Panc1 (cell line): ENCODE measurements at regions not wholly inside any gene's neighbourhood (a gene's known extent, or its start where the extent isn't known, plus 50 kb on each side); places are given as distances from the start of the nearest gene placed in this dataset.

Experiments
- ATAC-seq: fragments of 200-7000 bp; cut with Tn5 transposase; 2 replicates; pipeline ENCODE4 v1.9.1; 2020; ENCODE audit warnings: mild to moderate bottlenecking, moderate library complexity
- BruUV-seq: library from RNA; stranded (reverse); fragments of 400-500 nt; replicated peaks from 2 replicates; lab custom pipeline; 2021; lab: Mats Ljungman, UMichigan
- CTCF ChIA-PET: fragments of 300-600 bp; sonication (Branson Sonifier 250); formaldehyde crosslinking; loops from one replicate; lab custom pipeline; 2022; ENCODE audit warnings: antibody characterized with exemption; lab: Charles Lee
- POLR2A ChIA-PET: fragments of 300-600 bp; sonication (Branson Sonifier 250); formaldehyde crosslinking; loops from one replicate; lab custom pipeline; 2022; ENCODE audit warnings: antibody characterized with exemption; lab: Charles Lee
- DNase-seq: peaks from one replicate; pipeline ENCODE4 v3.0.0-alpha.2; 2010; ENCODE audit warnings: low read depth, low spot score
- H3K27ac ChIP-seq: 2 replicates; pipeline ENCODE4 v1.5.1; 2011; ENCODE audit warnings: mild to moderate bottlenecking, low read length, inconsistent platforms
- H3K27me3 ChIP-seq: fragments of 200-500 bp; sonication (Bioruptor generic); 2 replicates; pipeline ENCODE4 v1.6.0; 2014; ENCODE audit warnings: low read length, inconsistent platforms; ENCODE audit not compliant: control insufficient read depth, insufficient read depth
- H3K36me3 ChIP-seq: fragments of 200-500 bp; sonication (Bioruptor generic); 2 replicates; pipeline ENCODE4 v1.5.1; 2014; ENCODE audit warnings: inconsistent platforms, mild to moderate bottlenecking, low read length, moderate library complexity; ENCODE audit not compliant: control insufficient read depth, insufficient read depth
- H3K4me1 ChIP-seq: 2 replicates; pipeline ENCODE4 v1.5.1; 2011; ENCODE audit warnings: inconsistent platforms, mild to moderate bottlenecking, low read length, moderate library complexity; ENCODE audit not compliant: control insufficient read depth, insufficient read depth
- H3K4me3 ChIP-seq, 2 experiments: 2 replicates each; pipeline ENCODE4 v1.5.1; 2011 to 2012; ENCODE audit warnings: low read depth in 2 of 2, low read length in 2 of 2, mild to moderate bottlenecking in 2 of 2, inconsistent platforms in 1 of 2, moderate library complexity in 1 of 2
- H3K9me3 ChIP-seq: fragments of 200-500 bp; sonication (Bioruptor generic); 2 replicates; pipeline ENCODE4 v1.5.1; 2014; ENCODE audit warnings: low read depth, mild to moderate bottlenecking, inconsistent platforms, low read length, moderate library complexity; ENCODE audit not compliant: control insufficient read depth, insufficient read depth
- POLR2AphosphoS5 ChIP-seq: IDR thresholded peaks from 2 replicates; pipeline ENCODE4 v1.6.1; 2012; ENCODE audit warnings: mild to moderate bottlenecking, low read depth, low read length, moderate library complexity
- SIN3A ChIP-seq: IDR thresholded peaks from 2 replicates; pipeline ENCODE4 v1.6.1; 2012; ENCODE audit warnings: low read depth, mild to moderate bottlenecking, low read length, moderate library complexity, borderline replicate concordance; ENCODE audit not compliant: insufficient read depth
- TCF7L2 ChIP-seq: IDR thresholded peaks from 2 replicates; pipeline ENCODE4 v1.6.1; 2011; ENCODE audit warnings: mild to moderate bottlenecking, low read depth, low read length, inconsistent platforms
- in situ Hi-C: cut with HindIII; loops from 2 replicates; pipeline ENCODE4 v1.10.0; 2016; ENCODE audit warnings: low sequenced_read_pairs, low pct_unique_long_range_greater_than_20kb
- intact Hi-C: fragments of 100-400 bp; cut with micrococcal nuclease; formaldehyde crosslinking; loops from one replicate; pipeline ENCODE4 v1.10.0; 2022; ENCODE audit not compliant: unreplicated experiment
- TF ChIP-seq, protein P1 (sequence below): fragments of 450-650 bp; IDR thresholded peaks from 2 replicates; pipeline ENCODE4 v1.5.1; 2017; ENCODE audit warnings: mild to moderate bottlenecking
- TF ChIP-seq, protein P2 (sequence below), 2 experiments: IDR thresholded peaks; 2 replicates each; pipeline ENCODE4 v1.6.1; 2011 to 2012; ENCODE audit warnings: low read depth in 2 of 2, control low read depth in 1 of 2, low read length in 1 of 2, mild to moderate bottlenecking in 1 of 2, moderate library complexity in 1 of 2; ENCODE audit not compliant: insufficient read depth in 1 of 2

DNA sequence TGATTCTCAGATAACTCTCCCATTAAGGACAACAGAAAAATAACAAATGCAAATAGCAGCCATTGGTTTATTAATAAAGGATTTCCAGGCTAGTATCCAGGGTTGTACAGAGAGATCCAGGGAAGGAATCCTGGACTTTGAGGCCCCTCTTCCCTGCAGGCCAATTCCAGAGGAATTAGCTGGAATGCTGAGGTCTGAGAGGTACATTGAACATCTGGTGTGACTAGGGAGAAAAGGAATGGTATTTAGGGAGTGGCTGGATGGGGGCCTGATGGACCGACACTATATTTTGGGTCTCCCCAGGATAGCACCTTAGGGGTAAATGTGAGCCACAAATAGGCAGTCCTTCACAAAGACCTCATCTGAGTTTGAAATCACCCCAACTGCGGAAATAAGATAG lies 924.5 kb downstream of the AACS start:
- no peak overlapping the region for H3K4me3 ChIP-seq
- BruUV-seq: no TSS peak
- no peak for ATAC-seq
- intact Hi-C loops (no loop called here), in situ Hi-C loops (no loop called here)
- ChIA-PET CTCF (no interaction called here), POLR2A (no interaction called here)
- no peaks in the 10 kb centered on the region for H3K4me1 ChIP-seq
- no peak overlapping the region for H3K27ac ChIP-seq
- no peak for DNase-seq
- no peaks in the 10 kb centered on the region for H3K9me3 ChIP-seq
- no peaks in the 10 kb centered on the region for H3K36me3 ChIP-seq
- TF ChIP-seq, protein P1, sequence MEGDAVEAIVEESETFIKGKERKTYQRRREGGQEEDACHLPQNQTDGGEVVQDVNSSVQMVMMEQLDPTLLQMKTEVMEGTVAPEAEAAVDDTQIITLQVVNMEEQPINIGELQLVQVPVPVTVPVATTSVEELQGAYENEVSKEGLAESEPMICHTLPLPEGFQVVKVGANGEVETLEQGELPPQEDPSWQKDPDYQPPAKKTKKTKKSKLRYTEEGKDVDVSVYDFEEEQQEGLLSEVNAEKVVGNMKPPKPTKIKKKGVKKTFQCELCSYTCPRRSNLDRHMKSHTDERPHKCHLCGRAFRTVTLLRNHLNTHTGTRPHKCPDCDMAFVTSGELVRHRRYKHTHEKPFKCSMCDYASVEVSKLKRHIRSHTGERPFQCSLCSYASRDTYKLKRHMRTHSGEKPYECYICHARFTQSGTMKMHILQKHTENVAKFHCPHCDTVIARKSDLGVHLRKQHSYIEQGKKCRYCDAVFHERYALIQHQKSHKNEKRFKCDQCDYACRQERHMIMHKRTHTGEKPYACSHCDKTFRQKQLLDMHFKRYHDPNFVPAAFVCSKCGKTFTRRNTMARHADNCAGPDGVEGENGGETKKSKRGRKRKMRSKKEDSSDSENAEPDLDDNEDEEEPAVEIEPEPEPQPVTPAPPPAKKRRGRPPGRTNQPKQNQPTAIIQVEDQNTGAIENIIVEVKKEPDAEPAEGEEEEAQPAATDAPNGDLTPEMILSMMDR: no peak
- TF ChIP-seq TCF7L2 (no peak), SIN3A (no peak), POLR2AphosphoS5 (no peak)
- TF ChIP-seq, protein P2, sequence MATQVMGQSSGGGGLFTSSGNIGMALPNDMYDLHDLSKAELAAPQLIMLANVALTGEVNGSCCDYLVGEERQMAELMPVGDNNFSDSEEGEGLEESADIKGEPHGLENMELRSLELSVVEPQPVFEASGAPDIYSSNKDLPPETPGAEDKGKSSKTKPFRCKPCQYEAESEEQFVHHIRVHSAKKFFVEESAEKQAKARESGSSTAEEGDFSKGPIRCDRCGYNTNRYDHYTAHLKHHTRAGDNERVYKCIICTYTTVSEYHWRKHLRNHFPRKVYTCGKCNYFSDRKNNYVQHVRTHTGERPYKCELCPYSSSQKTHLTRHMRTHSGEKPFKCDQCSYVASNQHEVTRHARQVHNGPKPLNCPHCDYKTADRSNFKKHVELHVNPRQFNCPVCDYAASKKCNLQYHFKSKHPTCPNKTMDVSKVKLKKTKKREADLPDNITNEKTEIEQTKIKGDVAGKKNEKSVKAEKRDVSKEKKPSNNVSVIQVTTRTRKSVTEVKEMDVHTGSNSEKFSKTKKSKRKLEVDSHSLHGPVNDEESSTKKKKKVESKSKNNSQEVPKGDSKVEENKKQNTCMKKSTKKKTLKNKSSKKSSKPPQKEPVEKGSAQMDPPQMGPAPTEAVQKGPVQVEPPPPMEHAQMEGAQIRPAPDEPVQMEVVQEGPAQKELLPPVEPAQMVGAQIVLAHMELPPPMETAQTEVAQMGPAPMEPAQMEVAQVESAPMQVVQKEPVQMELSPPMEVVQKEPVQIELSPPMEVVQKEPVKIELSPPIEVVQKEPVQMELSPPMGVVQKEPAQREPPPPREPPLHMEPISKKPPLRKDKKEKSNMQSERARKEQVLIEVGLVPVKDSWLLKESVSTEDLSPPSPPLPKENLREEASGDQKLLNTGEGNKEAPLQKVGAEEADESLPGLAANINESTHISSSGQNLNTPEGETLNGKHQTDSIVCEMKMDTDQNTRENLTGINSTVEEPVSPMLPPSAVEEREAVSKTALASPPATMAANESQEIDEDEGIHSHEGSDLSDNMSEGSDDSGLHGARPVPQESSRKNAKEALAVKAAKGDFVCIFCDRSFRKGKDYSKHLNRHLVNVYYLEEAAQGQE (IDR thresholded peaks at IDR 0.05; ENCODE audit: insufficient read depth in 1 of 2, low read depth in 2 of 2, low read length in 1 of 2): no peak
- 0 out of 2 replicates have a peak, but pooled peaks cover 2% of the 10 kb centered on the region for H3K27me3 ChIP-seq

DNA sequence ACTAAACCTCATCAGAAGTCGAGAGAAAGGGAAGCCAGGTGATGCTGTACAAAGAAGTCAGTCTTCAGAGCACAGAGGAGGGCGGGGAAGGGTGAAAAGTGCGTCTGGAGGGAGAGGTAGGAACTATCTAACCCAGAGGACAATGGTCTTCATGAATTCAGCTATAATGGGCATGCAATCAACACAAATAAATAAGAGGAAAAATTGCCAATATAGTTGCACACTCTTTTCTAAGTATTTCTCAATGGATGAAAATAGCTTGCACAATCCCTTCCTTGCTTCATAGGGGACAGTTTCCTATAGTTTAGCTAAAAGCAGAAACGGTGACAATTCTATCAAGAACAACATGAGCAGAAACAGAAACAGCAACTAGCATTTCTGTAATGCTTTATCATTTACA lies 931.2 kb downstream of the AACS start:
- no peak overlapping the region for H3K27ac ChIP-seq
- ChIA-PET POLR2A (no interaction called here), CTCF (no interaction called here)
- H3K36me3 ChIP-seq: no peaks in the 10 kb centered on the region
- TF ChIP-seq, protein P1: no peak
- TF ChIP-seq TCF7L2: no peak
- TF ChIP-seq POLR2AphosphoS5: no peak
- no peak for TF ChIP-seq SIN3A
- in situ Hi-C loops (no loop called here), intact Hi-C loops (no loop called here)
- no peaks in the 10 kb centered on the region for H3K27me3 ChIP-seq
- DNase-seq: no peak
- ATAC-seq: no peak
- no peak overlapping the region for H3K4me3 ChIP-seq
- no TSS peak for BruUV-seq
- no peaks in the 10 kb centered on the region for H3K4me1 ChIP-seq
- H3K9me3 ChIP-seq: no peaks in the 10 kb centered on the region
